ENCODE measurements at regions not wholly inside any gene's neighbourhood (a gene's known extent, or its start where the extent isn't known, plus 50 kb on each side); places are given as distances from the start of the nearest gene placed in this dataset.

DNA sequence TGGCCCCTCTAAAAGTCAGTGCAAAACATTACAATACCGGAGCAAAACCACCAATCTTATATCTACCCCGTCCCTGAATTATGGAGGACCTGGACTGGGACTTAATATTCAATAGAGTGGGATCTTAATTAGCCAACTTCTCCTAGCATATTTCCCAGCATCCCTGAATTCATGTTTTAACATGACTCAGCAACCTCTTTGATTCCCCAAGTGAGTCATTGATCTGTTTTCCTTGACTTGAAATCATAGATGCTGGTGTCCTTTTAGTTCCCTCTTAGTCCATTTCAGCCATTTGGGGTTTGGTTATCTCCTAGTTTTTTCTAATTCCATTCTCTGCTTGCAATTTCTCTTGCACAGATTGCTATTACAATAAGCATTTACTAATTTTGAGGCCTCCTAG is 677.7 kb upstream of the CELF4 start:
- Histone ChIP-seq H3K36me3 (no peaks in the 10 kb centered on the region), H3K79me2 (ENCODE audit: low read depth) (no peaks in the 10 kb centered on the region), H3K27me3 (no peaks in the 10 kb centered on the region), H3K9ac (no peak overlapping the region), H2AFZ (replicated peaks) (no peak overlapping the region), H3F3A (ENCODE audit: low read depth) (no peaks in the 10 kb centered on the region), H4K20me1 (ENCODE audit: low read depth) (no peaks in the 10 kb centered on the region), H3K4me3 (no peak overlapping the region), H3K9me3 (ENCODE audit: low read depth) (no peaks in the 10 kb centered on the region), H3K4me2 (no peak overlapping the region), H3K27ac (no peak overlapping the region), H3K4me1 (no peaks in the 10 kb centered on the region)
- H3K27me3 Mint-ChIP-seq (ENCODE audit: insufficient read depth, low read depth): no peaks in the 10 kb centered on the region
- H3K4me1 Mint-ChIP-seq: no peaks in the 10 kb centered on the region
- no peaks in the 10 kb centered on the region for H3K36me3 Mint-ChIP-seq
- no peaks in the 10 kb centered on the region for H3K9me3 Mint-ChIP-seq
- no peak for DNase-seq (ENCODE audit: low spot score)
- H3K27ac Mint-ChIP-seq: no peak overlapping the region
- TF ChIP-seq, protein P1, sequence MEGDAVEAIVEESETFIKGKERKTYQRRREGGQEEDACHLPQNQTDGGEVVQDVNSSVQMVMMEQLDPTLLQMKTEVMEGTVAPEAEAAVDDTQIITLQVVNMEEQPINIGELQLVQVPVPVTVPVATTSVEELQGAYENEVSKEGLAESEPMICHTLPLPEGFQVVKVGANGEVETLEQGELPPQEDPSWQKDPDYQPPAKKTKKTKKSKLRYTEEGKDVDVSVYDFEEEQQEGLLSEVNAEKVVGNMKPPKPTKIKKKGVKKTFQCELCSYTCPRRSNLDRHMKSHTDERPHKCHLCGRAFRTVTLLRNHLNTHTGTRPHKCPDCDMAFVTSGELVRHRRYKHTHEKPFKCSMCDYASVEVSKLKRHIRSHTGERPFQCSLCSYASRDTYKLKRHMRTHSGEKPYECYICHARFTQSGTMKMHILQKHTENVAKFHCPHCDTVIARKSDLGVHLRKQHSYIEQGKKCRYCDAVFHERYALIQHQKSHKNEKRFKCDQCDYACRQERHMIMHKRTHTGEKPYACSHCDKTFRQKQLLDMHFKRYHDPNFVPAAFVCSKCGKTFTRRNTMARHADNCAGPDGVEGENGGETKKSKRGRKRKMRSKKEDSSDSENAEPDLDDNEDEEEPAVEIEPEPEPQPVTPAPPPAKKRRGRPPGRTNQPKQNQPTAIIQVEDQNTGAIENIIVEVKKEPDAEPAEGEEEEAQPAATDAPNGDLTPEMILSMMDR (IDR thresholded peaks at IDR 0.05): no peak
- TF ChIP-seq EZH2phosphoT487 (IDR thresholded peaks at IDR 0.05) (no peak), EZH2 (IDR thresholded peaks at IDR 0.05) (no peak)
- no peak overlapping the region for H3K4me3 Mint-ChIP-seq

DNA sequence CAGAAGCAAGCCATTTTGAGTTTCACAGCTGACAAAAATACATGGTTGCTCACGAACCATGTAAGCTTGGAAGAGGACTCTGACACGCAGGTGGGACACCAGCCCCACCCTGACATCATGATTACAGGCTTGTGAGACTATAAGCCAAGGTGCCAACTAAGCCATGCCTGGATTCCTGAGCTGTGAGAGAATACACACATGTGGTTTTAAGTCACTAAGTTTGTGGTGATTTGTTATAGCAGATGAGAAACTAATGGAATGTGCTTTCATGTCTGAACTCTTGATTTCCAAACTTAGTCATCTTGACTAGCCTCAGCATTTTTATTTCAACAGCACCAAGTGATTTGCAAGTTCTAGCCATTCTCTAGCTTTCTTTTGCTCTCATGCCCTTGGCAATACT is 676.1 kb upstream of the CELF4 start:
- Histone ChIP-seq H3K4me1 (no peaks in the 10 kb centered on the region), H3K79me2 (ENCODE audit: low read depth) (no peaks in the 10 kb centered on the region), H3K4me2 (no peak overlapping the region), H3F3A (ENCODE audit: low read depth) (no peaks in the 10 kb centered on the region), H3K36me3 (no peaks in the 10 kb centered on the region), H3K9ac (no peak overlapping the region), H2AFZ (replicated peaks) (no peak overlapping the region), H3K4me3 (no peak overlapping the region), H3K9me3 (ENCODE audit: low read depth) (no peaks in the 10 kb centered on the region), H3K27ac (no peak overlapping the region), H4K20me1 (ENCODE audit: low read depth) (no peaks in the 10 kb centered on the region), H3K27me3 (no peaks in the 10 kb centered on the region)
- H3K4me3 Mint-ChIP-seq: no peak overlapping the region
- no peak overlapping the region for H3K27ac Mint-ChIP-seq
- no peaks in the 10 kb centered on the region for H3K36me3 Mint-ChIP-seq
- no peaks in the 10 kb centered on the region for H3K4me1 Mint-ChIP-seq
- H3K9me3 Mint-ChIP-seq: no peaks in the 10 kb centered on the region
- no peaks in the 10 kb centered on the region for H3K27me3 Mint-ChIP-seq (ENCODE audit: insufficient read depth, low read depth)
- no peak for DNase-seq (ENCODE audit: low spot score)
- TF ChIP-seq EZH2 (IDR thresholded peaks at IDR 0.05) (no peak), EZH2phosphoT487 (IDR thresholded peaks at IDR 0.05) (no peak)
- TF ChIP-seq, protein P1 (IDR thresholded peaks at IDR 0.05): no peak

DNA sequence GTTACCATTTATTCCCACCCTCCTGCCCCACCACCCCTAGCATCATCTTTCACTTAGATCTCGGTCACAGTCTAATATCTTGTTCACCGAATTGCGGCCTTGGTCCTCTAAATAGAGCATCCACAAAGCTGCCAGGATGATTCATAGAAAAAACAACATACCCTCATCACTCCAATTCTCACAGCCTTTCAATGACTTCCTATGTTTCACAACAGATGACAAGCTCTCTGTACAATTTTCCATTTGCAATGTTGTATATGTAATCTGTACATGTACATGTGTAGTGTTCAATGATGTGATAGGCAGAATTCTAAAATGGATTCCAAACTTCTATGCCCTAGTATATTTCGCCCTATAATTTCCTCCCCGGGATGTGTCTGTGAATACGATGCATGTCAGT is 675.6 kb upstream of the CELF4 start:
- no peaks in the 10 kb centered on the region for H3K4me1 Mint-ChIP-seq
- no peaks in the 10 kb centered on the region for H3F3A ChIP-seq (ENCODE audit: low read depth)
- TF ChIP-seq EZH2 (IDR thresholded peaks at IDR 0.05) (no peak), EZH2phosphoT487 (IDR thresholded peaks at IDR 0.05) (no peak)
- TF ChIP-seq, protein P1 (IDR thresholded peaks at IDR 0.05): no peak
- H3K27ac ChIP-seq: no peak overlapping the region
- no peaks in the 10 kb centered on the region for H3K27me3 Mint-ChIP-seq (ENCODE audit: insufficient read depth, low read depth)
- no peak overlapping the region for H2AFZ ChIP-seq (replicated peaks)
- H3K4me1 ChIP-seq: no peaks in the 10 kb centered on the region
- no peak overlapping the region for H3K4me2 ChIP-seq
- H3K36me3 ChIP-seq: no peaks in the 10 kb centered on the region
- no peaks in the 10 kb centered on the region for H3K27me3 ChIP-seq
- H3K27ac Mint-ChIP-seq: no peak overlapping the region
- H3K36me3 Mint-ChIP-seq: no peaks in the 10 kb centered on the region
- H3K9me3 Mint-ChIP-seq: no peaks in the 10 kb centered on the region
- H3K9ac ChIP-seq: no peak overlapping the region
- no peak for DNase-seq (ENCODE audit: low spot score)
- no peak overlapping the region for H3K4me3 Mint-ChIP-seq
- no peak overlapping the region for H3K4me3 ChIP-seq
- H3K79me2 ChIP-seq (ENCODE audit: low read depth): no peaks in the 10 kb centered on the region
- no peaks in the 10 kb centered on the region for H4K20me1 ChIP-seq (ENCODE audit: low read depth)
- no peaks in the 10 kb centered on the region for H3K9me3 ChIP-seq (ENCODE audit: low read depth)

DNA sequence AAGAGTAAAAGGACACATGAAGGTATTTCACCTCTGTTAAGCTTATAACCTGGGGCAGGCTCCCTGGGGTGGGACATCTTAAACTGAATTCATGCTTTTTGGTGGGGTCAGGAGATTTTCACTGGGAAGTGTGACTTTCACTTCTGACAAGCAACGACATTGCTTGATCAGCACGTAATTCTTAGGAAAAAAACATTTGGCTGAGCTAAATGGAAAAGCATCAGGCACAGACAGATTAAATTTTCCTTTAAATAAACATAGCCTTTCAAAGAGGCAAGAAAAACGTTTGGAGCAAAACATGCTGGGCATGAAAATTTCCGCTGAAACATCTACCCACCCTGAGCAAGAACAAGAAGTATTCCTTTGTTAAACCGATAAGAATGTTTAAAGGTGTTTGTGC is 674.0 kb upstream of the CELF4 start:
- TF ChIP-seq, protein P1 (IDR thresholded peaks at IDR 0.05): no peak
- TF ChIP-seq EZH2phosphoT487 (IDR thresholded peaks at IDR 0.05): no peak
- no peak for TF ChIP-seq EZH2 (IDR thresholded peaks at IDR 0.05)
- Histone ChIP-seq H2AFZ (replicated peaks) (no peak overlapping the region), H3K79me2 (ENCODE audit: low read depth) (no peaks in the 10 kb centered on the region)

More for the DNA sequence above, 674.0 kb upstream of the CELF4 start:
- H3K4me1 Mint-ChIP-seq: peaks cover 3% of the 10 kb centered on the region
- Histone ChIP-seq H3K9me3 (ENCODE audit: low read depth) (no peaks in the 10 kb centered on the region), H3K9ac (no peak overlapping the region), H3K27me3 (no peaks in the 10 kb centered on the region), H3K4me1 (peaks cover 7% of the 10 kb centered on the region), H3K4me2 (no peak overlapping the region), H3K27ac (no peak overlapping the region), H3K4me3 (no peak overlapping the region), H3F3A (ENCODE audit: low read depth) (no peaks in the 10 kb centered on the region), H4K20me1 (ENCODE audit: low read depth) (no peaks in the 10 kb centered on the region), H3K36me3 (no peaks in the 10 kb centered on the region)
- H3K36me3 Mint-ChIP-seq: no peaks in the 10 kb centered on the region
- no peak for DNase-seq (ENCODE audit: low spot score)
- H3K27me3 Mint-ChIP-seq (ENCODE audit: insufficient read depth, low read depth): peaks cover under 1% of the 10 kb centered on the region
- no peak overlapping the region for H3K4me3 Mint-ChIP-seq
- no peaks in the 10 kb centered on the region for H3K9me3 Mint-ChIP-seq
- no peak overlapping the region for H3K27ac Mint-ChIP-seq
